Activated naive CD4-positive, alpha-beta T cell treated with anti-CD3 and anti-CD28 coated beads, Interleukin-2, amount 50 U/mL, for 72 hours (primary cell): ENCODE measurements at regions not wholly inside any gene's neighbourhood (a gene's known extent, or its start where the extent isn't known, plus 50 kb on each side); places are given as distances from the start of the nearest gene placed in this dataset.
"Not testable (repeated sequence)": the region's sequence is repeated elsewhere in the genome, so short reads cannot be mapped to it uniquely, and the experiment has no call there.

Source experiments
- ATAC-seq, 2 donors: fragments of 150-1000 bp; cut with Tn5 transposase; 2 replicates each; pipeline ENCODE4 v1.10.0; 2021; ENCODE audit warnings: mild to moderate bottlenecking in 2 of 2, moderate library complexity in 2 of 2
- DNase-seq, 2 donors: peaks; one replicate each; pipeline ENCODE4 v3.0.0; 2021 to 2022; ENCODE audit warnings: low spot score in 2 of 2
- H3K27ac Mint-ChIP-seq, 2 donors: one replicate each; pipeline ENCODE4 v1.8.0; 2022; ENCODE audit warnings: mild to moderate bottlenecking in 2 of 2, mixed read lengths in 2 of 2
- H3K36me3 Mint-ChIP-seq, 2 donors: one replicate each; pipeline ENCODE4 v1.8.0; 2022; ENCODE audit warnings: mixed read lengths in 2 of 2
- H3K9me3 Mint-ChIP-seq, 2 donors: one replicate each; pipeline ENCODE4 v1.8.0; 2022; ENCODE audit warnings: mixed read lengths in 2 of 2

DNA sequence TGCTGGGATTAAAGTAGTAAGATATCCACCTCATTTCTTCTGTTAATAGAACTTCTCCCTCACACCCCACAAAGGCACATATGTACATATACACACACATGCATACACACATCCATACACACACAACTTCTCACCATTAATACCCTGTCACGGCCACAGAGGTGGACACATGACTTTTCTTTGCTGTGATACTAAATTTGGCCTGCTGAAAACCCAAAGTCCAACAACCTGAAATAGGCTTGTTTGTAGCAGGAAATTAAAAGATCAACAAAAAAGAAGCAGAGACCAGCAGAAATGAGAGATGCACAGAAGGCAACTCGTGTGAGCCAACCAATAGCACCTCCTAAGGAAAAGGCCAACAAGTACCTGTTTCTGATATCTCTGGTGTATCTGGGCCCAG is 128.7 kb upstream of the PCGF5 start:
- Mint-ChIP-seq H3K36me3 (peaks cover 12 to 14% of the 10 kb centered on the region in 2 donors), H3K9me3 (peaks cover 8 to 20% of the 10 kb centered on the region in 2 donors), H3K27ac (no peak overlapping the region)
- no peak for DNase-seq
- ATAC-seq: no peak

DNA sequence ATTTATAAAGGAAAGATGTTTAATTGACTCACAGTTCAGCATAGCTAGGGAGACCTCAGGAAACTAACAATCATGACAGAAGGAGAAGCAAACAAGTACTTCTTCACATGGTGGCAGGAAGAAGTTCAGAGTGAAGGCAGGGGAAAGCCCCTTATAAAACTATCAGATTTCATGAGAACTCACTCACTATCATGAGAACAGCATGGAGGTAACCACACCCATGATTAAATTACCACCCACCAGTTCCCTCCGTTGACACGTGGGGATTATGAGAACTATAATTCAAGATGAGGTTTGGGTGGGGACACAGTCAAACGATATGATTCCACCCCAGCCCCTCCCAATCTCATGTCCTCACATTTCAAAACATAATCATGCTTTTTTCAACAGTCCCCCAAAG is 124.2 kb upstream of the PCGF5 start:
- no peak for ATAC-seq
- Mint-ChIP-seq H3K9me3 (peaks cover 15 to 34% of the 10 kb centered on the region in 2 donors), H3K36me3 (peaks cover 24 to 28% of the 10 kb centered on the region in 2 donors), H3K27ac (no peak overlapping the region)
- no peak for DNase-seq

DNA sequence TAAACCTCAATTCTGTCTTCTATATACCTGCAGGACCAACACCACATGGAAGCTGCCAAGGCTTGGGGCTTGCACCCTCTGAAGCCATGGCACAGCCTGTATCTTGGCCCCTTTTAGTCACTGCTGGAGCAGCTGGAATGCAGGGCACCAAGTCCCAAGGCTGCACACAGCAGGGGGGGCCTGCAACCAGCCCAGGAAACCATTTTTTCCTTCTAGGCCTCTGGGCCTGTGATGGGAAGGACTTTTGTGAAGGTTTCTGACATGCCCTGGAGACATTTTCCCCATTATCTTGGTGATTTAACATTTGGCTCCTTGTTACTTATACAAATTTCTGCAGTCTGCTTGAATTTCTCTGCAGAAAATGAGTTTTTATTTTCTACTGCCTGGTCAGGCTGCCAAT is 123.2 kb upstream of the PCGF5 start:
- no peak for ATAC-seq
- H3K9me3 Mint-ChIP-seq: peaks cover 15 to 34% of the 10 kb centered on the region in 2 donors
- no peak for DNase-seq
- H3K27ac Mint-ChIP-seq: no peak overlapping the region
- H3K36me3 Mint-ChIP-seq: peaks cover 24 to 28% of the 10 kb centered on the region in 2 donors

GRCh38 chr10:91098021-91098420 is 122.4 kb upstream of the PCGF5 start:
- ATAC-seq, DNase-seq, H3K27ac Mint-ChIP-seq: not testable (repeated sequence)
- Mint-ChIP-seq H3K9me3 (peaks cover 15 to 34% of the 10 kb centered on the region in 2 donors), H3K36me3 (peaks cover 24 to 28% of the 10 kb centered on the region in 2 donors)

DNA sequence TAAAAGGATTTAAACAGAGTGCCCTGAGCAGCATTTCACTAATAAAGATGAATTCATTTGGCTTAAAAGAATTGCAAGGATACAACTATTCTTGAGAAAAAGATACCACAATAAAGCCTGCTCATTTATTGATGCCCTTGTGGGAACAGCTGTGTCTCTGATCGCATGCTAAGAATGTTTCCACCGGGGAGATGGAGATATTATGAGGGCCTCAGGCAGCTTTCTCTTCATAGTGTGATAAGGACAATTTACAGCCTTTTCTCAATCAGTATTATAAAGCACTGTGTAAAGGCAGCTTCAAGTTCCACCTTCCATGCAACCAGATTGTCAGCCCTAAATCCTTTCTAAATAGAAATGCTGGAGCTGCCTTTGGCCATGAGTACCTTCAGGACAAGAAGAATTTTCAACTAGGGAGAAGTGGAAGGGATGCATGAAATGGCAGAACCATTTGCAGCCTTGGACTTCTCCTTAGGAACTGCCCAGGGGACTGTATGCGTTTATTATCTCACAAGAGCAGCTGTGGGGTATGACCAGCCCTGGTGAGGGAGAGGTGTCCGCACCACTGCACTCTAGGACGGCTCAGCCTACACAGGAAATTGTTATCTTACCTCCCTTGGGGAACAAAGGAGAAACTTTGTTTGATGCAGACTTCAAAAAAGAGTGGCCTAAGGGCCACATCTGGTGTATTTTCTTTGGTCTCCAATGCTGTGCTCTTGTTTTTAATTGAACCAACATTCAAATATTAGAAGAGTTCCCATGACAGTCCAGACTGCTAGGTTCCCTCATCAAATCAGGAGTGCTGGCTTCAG is 116.9 kb upstream of the PCGF5 start:
- H3K36me3 Mint-ChIP-seq: no peaks in the 10 kb centered on the region
- no peak for ATAC-seq
- no peak overlapping the region for H3K27ac Mint-ChIP-seq

GRCh38 chr10:91104193-91105041 is 116.0 kb upstream of the PCGF5 start:
- ATAC-seq (no peak), DNase-seq (no peak)
- peaks cover 0 to 6% of the 10 kb centered on the region in 2 donors for H3K9me3 Mint-ChIP-seq
- H3K27ac Mint-ChIP-seq: no peak overlapping the region
- no peaks in the 10 kb centered on the region for H3K36me3 Mint-ChIP-seq

More for the DNA sequence above, 116.9 kb upstream of the PCGF5 start:
- H3K9me3 Mint-ChIP-seq: peaks cover 0 to 6% of the 10 kb centered on the region in 2 donors
- no peak for DNase-seq

GRCh38 chr10:91105269-91105668 is 115.2 kb upstream of the PCGF5 start:
- ATAC-seq (no peak), DNase-seq (no peak)
- Mint-ChIP-seq H3K27ac (no peak overlapping the region), H3K36me3 (no peaks in the 10 kb centered on the region), H3K9me3 (peaks cover 0 to 6% of the 10 kb centered on the region in 2 donors)

- ATAC-seq (no peak), DNase-seq (no peak)
- Mint-ChIP-seq H3K27ac (no peak overlapping the region), H3K36me3 (no peaks in the 10 kb centered on the region), H3K9me3 (peaks cover 0 to 6% of the 10 kb centered on the region in 2 donors)
These were observed 111.6 kb upstream of the PCGF5 start for GRCh38 chr10:91108820-91109219.

DNA sequence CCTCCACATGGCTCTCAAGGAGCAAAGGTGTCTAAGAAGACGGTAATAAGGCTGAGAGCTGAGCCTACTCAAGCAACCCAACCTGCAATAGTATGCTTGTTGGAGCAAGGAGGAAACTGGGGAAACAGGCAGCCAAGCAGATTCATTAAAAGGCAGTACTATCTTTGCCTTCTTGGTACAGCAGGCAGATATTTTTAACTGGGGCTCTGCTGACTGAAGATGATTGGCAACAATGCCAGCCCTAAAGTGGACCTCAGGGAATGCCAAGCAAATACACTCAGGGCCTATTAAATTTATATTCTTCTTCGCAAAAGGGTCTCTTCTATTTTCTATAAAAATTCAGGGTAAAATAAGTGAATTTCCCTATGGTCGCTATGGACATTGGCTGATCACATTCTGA is 109.4 kb upstream of the PCGF5 start:
- no peak overlapping the region for H3K27ac Mint-ChIP-seq
- no peak for DNase-seq
- H3K9me3 Mint-ChIP-seq: peaks cover 0 to 6% of the 10 kb centered on the region in 2 donors
- no peak for ATAC-seq
- H3K36me3 Mint-ChIP-seq: no peaks in the 10 kb centered on the region

DNA sequence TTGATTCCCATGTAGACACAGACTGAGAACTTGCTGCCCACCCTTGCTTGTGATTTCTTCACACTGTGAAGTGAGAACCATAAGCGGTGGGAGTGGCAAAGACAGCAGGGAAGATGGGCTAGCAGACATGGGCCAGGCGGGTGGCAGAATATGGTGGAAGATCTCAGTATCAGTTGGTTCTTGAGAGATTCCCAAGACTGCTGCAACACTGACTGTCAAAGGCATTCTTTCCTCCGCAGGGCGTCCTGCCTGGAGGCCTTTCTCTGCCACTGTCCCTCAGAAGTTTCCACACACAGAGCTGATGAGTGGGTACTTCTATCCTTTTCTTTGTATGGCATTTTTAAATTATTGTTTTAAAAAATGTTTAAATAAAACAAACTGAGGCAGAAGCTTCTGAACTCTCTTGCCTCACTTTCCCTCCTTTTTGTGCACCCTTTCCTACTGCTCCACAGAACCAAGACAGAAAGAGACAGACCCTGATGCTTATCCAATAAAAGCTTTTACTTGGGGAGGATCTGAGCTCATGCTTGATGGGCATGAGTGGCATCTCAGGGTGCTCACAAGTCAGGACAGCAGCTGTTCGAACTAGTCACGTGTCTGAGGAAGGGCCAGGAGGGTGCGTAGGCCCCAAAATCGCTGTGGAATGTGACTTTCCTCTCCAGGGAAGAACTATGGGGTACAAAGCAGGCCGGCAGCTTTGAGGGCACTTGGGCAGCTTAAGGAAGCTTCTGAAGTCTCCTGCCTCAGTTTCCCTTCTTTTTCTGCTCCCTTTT is 104.7 kb upstream of the PCGF5 start:
- no peak for DNase-seq
- Mint-ChIP-seq H3K27ac (no peak overlapping the region), H3K9me3 (no peaks in the 10 kb centered on the region), H3K36me3 (no peaks in the 10 kb centered on the region)
- no peak for ATAC-seq

- H3K9me3 Mint-ChIP-seq: no peaks in the 10 kb centered on the region
- ATAC-seq (no peak), DNase-seq (no peak)
- no peak overlapping the region for H3K27ac Mint-ChIP-seq
- no peaks in the 10 kb centered on the region for H3K36me3 Mint-ChIP-seq
These were observed 103.0 kb upstream of the PCGF5 start for GRCh38 chr10:91117505-91117904.

DNA sequence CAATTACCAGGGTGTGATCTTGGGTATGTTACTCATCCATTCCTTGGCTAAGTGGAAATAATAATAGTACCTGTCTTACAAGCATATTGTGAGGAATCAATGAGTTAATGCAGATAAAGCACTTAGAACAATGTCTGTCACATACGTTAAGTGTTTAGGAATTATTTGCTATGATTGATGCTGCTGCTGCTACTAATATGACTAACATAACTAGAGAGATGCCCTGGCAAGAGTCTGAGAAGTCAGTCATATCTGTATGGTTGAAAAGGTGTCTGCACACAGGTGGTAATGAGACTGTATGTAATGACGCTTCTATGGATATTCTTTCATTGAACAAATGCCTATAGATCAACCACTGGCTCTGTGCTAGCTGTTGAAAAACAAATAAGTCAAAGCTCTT is 100.1 kb upstream of the PCGF5 start:
- Mint-ChIP-seq H3K27ac (no peak overlapping the region), H3K9me3 (no peaks in the 10 kb centered on the region), H3K36me3 (no peaks in the 10 kb centered on the region)
- peak; percentile 29 to 92 for ATAC-seq
- DNase-seq: no peak

- no peak overlapping the region for H3K27ac Mint-ChIP-seq
- no peaks in the 10 kb centered on the region for H3K9me3 Mint-ChIP-seq
- no peak for ATAC-seq
- DNase-seq: no peak
- H3K36me3 Mint-ChIP-seq: no peaks in the 10 kb centered on the region
These were observed 97.2 kb upstream of the PCGF5 start for GRCh38 chr10:91123261-91123660.

GRCh38 chr10:91124016-91124415 is 96.4 kb upstream of the PCGF5 start:
- DNase-seq (no peak), ATAC-seq (no peak)
- no peaks in the 10 kb centered on the region for H3K9me3 Mint-ChIP-seq
- no peaks in the 10 kb centered on the region for H3K36me3 Mint-ChIP-seq
- no peak overlapping the region for H3K27ac Mint-ChIP-seq

DNA sequence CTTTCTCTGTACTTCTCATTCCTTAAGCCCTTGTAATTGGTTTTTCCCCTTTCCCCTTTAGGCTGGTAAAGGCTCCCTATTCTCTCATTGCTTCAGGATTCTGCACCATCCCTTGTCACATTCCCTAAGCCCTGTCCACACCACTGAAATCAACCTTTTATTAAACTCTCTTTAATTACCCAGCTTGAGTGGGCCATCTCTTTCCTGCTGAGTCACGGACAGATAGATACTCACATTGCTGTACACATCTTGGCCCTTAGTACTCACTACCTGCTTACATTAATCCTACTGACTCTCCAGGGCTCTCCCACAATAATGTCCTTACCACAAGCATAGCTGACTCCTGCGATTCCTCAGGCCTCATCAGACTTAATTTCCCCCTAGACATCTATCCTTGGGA is 94.0 kb upstream of the PCGF5 start:
- no peak for DNase-seq
- no peak for ATAC-seq
- Mint-ChIP-seq H3K36me3 (no peaks in the 10 kb centered on the region), H3K27ac (no peak overlapping the region), H3K9me3 (no peaks in the 10 kb centered on the region)

DNA sequence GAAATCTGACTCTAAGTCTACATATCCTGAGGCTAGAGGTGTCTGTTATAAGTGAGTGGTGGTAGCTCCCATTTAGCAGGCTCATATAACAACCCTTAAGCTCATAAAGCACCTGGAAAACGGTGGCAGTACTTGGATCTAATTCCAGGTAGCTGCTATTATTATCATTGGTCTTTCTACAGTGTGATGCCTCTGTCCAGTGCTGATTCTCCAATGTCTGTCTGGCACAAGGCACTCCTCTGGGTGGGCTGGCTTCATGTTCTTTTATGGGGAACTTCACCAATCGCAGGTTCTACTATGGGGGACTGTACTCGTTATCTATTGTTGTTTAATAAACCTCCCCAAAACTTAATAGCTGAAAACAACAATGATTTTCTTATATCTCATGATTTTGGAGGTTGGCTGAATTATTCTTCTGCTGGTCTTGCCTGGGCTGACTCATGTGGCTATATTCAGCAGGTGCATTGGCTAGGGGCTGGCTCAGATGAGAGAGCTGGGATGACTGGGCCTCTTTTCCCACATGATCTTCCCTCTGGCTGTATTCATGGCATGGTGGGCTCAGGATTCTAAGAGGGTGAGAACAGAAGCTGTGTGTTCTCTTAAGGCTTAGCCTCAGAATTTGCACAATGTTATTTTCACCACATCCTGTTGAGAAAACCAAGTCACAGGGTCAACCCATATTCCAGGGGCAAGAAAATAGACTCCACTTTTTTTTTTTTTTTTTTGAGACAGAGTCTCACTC is 93.0 kb upstream of the PCGF5 start:
- H3K27ac Mint-ChIP-seq: no peak overlapping the region
- no peaks in the 10 kb centered on the region for H3K9me3 Mint-ChIP-seq
- ATAC-seq: no peak
- no peaks in the 10 kb centered on the region for H3K36me3 Mint-ChIP-seq
- DNase-seq: no peak
